Neural cell (in vitro differentiated cells): ENCODE measurements at regions not wholly inside any gene's neighbourhood (a gene's known extent, or its start where the extent isn't known, plus 50 kb on each side); places are given as distances from the start of the nearest gene placed in this dataset.

Experiments
- EZH2 ChIP-seq: fragments of 200-600, 300-800 bp; shearing (Covaris generic), sonication (generic); IDR thresholded peaks from 2 replicates; pipeline ENCODE4 v1.6.1; 2014; ENCODE audit warnings: antibody characterized with exemption, low read length, borderline replicate concordance, mild to moderate bottlenecking; ENCODE audit not compliant: insufficient read depth, poor library complexity, severe bottlenecking
- MXI1 ChIP-seq: fragments of 450-650 bp; conservative IDR thresholded peaks from 2 replicates; pipeline ENCODE4 v1.6.1; 2014; ENCODE audit warnings: antibody characterized with exemption, mild to moderate bottlenecking; ENCODE audit not compliant: poor library complexity, severe bottlenecking
- RAD21 ChIP-seq: fragments of 450-650 bp; conservative IDR thresholded peaks from 2 replicates; pipeline ENCODE4 v1.6.1; 2014; ENCODE audit warnings: antibody characterized with exemption, mild to moderate bottlenecking, moderate library complexity
- SMC3 ChIP-seq: fragments of 450-650 bp; conservative IDR thresholded peaks from 2 replicates; pipeline ENCODE4 v1.6.1; 2014; ENCODE audit warnings: antibody characterized with exemption, mild to moderate bottlenecking, moderate library complexity; ENCODE audit not compliant: poor library complexity
- TF ChIP-seq, protein P1 (sequence below): fragments of 450-650 bp; IDR thresholded peaks from 2 replicates; pipeline ENCODE4 v1.5.1; 2014; ENCODE audit warnings: antibody characterized with exemption, mild to moderate bottlenecking, moderate library complexity; ENCODE audit not compliant: poor library complexity, severe bottlenecking
- TF ChIP-seq, protein P2 (sequence below): IDR thresholded peaks from 2 replicates; pipeline ENCODE4 v1.6.1; 2012; ENCODE audit warnings: borderline replicate concordance

DNA sequence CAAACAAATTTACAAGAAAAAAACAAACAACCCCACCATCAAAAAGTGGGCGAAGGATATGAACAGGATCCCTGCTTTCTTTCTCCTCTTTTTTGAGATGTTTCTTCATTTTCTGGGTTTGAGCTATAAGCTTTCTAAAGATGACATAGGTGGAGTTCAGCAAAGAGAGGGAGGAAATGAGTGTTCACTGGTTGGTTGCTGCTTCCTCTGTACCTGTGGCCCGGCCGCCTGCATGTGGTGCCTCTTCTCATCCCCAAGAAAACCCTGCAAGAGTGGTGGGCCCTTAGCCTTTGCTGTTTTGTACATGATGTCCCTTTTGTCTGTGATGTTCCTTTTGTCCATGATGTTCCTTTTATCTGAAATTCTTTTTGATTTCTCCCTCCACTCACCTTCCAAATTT, 178.4 kb upstream of the SERP2 start:
- TF ChIP-seq, protein P1, sequence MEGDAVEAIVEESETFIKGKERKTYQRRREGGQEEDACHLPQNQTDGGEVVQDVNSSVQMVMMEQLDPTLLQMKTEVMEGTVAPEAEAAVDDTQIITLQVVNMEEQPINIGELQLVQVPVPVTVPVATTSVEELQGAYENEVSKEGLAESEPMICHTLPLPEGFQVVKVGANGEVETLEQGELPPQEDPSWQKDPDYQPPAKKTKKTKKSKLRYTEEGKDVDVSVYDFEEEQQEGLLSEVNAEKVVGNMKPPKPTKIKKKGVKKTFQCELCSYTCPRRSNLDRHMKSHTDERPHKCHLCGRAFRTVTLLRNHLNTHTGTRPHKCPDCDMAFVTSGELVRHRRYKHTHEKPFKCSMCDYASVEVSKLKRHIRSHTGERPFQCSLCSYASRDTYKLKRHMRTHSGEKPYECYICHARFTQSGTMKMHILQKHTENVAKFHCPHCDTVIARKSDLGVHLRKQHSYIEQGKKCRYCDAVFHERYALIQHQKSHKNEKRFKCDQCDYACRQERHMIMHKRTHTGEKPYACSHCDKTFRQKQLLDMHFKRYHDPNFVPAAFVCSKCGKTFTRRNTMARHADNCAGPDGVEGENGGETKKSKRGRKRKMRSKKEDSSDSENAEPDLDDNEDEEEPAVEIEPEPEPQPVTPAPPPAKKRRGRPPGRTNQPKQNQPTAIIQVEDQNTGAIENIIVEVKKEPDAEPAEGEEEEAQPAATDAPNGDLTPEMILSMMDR = no peak
- TF ChIP-seq SMC3 = no peak
- TF ChIP-seq, protein P2, sequence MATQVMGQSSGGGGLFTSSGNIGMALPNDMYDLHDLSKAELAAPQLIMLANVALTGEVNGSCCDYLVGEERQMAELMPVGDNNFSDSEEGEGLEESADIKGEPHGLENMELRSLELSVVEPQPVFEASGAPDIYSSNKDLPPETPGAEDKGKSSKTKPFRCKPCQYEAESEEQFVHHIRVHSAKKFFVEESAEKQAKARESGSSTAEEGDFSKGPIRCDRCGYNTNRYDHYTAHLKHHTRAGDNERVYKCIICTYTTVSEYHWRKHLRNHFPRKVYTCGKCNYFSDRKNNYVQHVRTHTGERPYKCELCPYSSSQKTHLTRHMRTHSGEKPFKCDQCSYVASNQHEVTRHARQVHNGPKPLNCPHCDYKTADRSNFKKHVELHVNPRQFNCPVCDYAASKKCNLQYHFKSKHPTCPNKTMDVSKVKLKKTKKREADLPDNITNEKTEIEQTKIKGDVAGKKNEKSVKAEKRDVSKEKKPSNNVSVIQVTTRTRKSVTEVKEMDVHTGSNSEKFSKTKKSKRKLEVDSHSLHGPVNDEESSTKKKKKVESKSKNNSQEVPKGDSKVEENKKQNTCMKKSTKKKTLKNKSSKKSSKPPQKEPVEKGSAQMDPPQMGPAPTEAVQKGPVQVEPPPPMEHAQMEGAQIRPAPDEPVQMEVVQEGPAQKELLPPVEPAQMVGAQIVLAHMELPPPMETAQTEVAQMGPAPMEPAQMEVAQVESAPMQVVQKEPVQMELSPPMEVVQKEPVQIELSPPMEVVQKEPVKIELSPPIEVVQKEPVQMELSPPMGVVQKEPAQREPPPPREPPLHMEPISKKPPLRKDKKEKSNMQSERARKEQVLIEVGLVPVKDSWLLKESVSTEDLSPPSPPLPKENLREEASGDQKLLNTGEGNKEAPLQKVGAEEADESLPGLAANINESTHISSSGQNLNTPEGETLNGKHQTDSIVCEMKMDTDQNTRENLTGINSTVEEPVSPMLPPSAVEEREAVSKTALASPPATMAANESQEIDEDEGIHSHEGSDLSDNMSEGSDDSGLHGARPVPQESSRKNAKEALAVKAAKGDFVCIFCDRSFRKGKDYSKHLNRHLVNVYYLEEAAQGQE = no peak
- TF ChIP-seq RAD21 = no peak
- no peak for TF ChIP-seq EZH2
- TF ChIP-seq MXI1 = no peak
